WTC11 (cell line): ENCODE measurements at regions not wholly inside any gene's neighbourhood (a gene's known extent, or its start where the extent isn't known, plus 50 kb on each side); places are given as distances from the start of the nearest gene placed in this dataset.

Experiments used
- JUN ChIP-seq: sonication (generic); formaldehyde crosslinking; IDR thresholded peaks from 2 replicates; pipeline ENCODE4 v1.8.0; 2023; ENCODE audit warnings: mild to moderate bottlenecking, missing genetic modification reagents
- SP1 ChIP-seq: sonication (generic); formaldehyde crosslinking; conservative IDR thresholded peaks from 2 replicates; pipeline ENCODE4 v1.8.1; 2022; ENCODE audit warnings: missing genetic modification reagents
- TF ChIP-seq, protein P1 (sequence below): fragments of 200-600 bp; IDR thresholded peaks from 2 replicates; pipeline ENCODE4 v1.8.0; 2022; ENCODE audit warnings: antibody characterized with exemption
- TF ChIP-seq, protein P2 (sequence below): fragments of 250-450 bp; sonication (Bioruptor Pico); IDR thresholded peaks from 2 replicates; pipeline ENCODE4 v1.9.0; 2021; ENCODE audit warnings: moderate library complexity, mild to moderate bottlenecking, inconsistent platforms, borderline replicate concordance

DNA sequence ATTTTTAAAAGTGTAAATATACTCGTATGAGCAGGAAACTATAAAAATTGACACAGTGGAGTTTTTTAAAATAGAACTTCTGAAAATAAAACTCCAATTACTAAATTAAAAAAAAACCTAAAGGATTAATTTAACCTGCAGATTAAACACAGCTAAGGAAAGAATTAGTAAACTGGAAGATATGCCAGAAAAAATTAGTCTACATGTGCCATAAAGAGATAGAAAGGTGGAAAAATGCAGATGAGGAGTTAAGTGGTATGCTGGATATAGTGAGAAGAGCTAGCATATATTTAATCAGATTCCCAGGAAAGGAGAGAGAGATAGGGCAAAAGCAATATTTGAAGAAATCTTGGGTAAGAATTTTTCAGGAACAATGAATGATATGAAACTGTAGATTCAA, 315.8 kb upstream of the CADM1 start:
- TF ChIP-seq, protein P1, sequence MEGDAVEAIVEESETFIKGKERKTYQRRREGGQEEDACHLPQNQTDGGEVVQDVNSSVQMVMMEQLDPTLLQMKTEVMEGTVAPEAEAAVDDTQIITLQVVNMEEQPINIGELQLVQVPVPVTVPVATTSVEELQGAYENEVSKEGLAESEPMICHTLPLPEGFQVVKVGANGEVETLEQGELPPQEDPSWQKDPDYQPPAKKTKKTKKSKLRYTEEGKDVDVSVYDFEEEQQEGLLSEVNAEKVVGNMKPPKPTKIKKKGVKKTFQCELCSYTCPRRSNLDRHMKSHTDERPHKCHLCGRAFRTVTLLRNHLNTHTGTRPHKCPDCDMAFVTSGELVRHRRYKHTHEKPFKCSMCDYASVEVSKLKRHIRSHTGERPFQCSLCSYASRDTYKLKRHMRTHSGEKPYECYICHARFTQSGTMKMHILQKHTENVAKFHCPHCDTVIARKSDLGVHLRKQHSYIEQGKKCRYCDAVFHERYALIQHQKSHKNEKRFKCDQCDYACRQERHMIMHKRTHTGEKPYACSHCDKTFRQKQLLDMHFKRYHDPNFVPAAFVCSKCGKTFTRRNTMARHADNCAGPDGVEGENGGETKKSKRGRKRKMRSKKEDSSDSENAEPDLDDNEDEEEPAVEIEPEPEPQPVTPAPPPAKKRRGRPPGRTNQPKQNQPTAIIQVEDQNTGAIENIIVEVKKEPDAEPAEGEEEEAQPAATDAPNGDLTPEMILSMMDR = no peak
- TF ChIP-seq JUN (CRISPR knock-in tag) (no peak), SP1 (CRISPR knock-in tag) (no peak)
- TF ChIP-seq, protein P2, sequence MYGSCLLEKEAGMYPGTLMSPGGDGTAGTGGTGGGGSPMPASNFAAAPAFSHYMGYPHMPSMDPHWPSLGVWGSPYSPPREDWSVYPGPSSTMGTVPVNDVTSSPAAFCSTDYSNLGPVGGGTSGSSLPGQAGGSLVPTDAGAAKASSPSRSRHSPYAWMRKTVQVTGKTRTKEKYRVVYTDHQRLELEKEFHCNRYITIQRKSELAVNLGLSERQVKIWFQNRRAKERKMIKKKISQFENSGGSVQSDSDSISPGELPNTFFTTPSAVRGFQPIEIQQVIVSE = no peak
